ENCODE measurements at regions not wholly inside any gene's neighbourhood (a gene's known extent, or its start where the extent isn't known, plus 50 kb on each side); places are given as distances from the start of the nearest gene placed in this dataset.

DNA sequence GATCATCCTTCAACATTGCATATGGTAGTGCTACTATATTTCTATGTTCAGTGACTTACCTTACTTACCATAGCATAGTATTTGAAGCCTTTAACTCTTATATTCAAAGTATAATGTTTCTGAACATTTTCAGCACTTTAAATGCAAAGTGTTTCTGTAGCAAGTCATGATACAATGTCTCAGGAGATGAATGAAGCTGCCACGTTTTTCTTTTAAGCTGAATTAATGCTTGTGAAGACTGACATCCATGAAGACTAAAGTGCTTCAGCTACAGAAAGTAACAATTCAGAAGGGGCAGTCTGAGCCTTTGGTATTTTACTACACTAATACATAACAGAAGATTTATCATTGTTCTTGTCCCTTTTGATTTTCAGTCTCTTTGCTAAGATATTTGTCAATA lies 709.1 kb upstream of the ARRDC3 start:
- H3K27ac ChIP-seq (replicated peaks), result no peak overlapping the region
- TF ChIP-seq POLR2AphosphoS5 (IDR thresholded peaks at IDR 0.05; ENCODE audit: low read depth), result no peak
- TF ChIP-seq SPI1 (IDR thresholded peaks at IDR 0.05; ENCODE audit: borderline replicate concordance, low read depth), result no peak
- TF ChIP-seq, protein P1, sequence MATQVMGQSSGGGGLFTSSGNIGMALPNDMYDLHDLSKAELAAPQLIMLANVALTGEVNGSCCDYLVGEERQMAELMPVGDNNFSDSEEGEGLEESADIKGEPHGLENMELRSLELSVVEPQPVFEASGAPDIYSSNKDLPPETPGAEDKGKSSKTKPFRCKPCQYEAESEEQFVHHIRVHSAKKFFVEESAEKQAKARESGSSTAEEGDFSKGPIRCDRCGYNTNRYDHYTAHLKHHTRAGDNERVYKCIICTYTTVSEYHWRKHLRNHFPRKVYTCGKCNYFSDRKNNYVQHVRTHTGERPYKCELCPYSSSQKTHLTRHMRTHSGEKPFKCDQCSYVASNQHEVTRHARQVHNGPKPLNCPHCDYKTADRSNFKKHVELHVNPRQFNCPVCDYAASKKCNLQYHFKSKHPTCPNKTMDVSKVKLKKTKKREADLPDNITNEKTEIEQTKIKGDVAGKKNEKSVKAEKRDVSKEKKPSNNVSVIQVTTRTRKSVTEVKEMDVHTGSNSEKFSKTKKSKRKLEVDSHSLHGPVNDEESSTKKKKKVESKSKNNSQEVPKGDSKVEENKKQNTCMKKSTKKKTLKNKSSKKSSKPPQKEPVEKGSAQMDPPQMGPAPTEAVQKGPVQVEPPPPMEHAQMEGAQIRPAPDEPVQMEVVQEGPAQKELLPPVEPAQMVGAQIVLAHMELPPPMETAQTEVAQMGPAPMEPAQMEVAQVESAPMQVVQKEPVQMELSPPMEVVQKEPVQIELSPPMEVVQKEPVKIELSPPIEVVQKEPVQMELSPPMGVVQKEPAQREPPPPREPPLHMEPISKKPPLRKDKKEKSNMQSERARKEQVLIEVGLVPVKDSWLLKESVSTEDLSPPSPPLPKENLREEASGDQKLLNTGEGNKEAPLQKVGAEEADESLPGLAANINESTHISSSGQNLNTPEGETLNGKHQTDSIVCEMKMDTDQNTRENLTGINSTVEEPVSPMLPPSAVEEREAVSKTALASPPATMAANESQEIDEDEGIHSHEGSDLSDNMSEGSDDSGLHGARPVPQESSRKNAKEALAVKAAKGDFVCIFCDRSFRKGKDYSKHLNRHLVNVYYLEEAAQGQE (IDR thresholded peaks at IDR 0.05; ENCODE audit: insufficient replicate concordance, low read depth), result no peak
- TF ChIP-seq, protein P2, sequence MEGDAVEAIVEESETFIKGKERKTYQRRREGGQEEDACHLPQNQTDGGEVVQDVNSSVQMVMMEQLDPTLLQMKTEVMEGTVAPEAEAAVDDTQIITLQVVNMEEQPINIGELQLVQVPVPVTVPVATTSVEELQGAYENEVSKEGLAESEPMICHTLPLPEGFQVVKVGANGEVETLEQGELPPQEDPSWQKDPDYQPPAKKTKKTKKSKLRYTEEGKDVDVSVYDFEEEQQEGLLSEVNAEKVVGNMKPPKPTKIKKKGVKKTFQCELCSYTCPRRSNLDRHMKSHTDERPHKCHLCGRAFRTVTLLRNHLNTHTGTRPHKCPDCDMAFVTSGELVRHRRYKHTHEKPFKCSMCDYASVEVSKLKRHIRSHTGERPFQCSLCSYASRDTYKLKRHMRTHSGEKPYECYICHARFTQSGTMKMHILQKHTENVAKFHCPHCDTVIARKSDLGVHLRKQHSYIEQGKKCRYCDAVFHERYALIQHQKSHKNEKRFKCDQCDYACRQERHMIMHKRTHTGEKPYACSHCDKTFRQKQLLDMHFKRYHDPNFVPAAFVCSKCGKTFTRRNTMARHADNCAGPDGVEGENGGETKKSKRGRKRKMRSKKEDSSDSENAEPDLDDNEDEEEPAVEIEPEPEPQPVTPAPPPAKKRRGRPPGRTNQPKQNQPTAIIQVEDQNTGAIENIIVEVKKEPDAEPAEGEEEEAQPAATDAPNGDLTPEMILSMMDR (IDR thresholded peaks at IDR 0.05; ENCODE audit: insufficient read depth, low read length), result no peak
- TF ChIP-seq GABPA (IDR thresholded peaks at IDR 0.05; ENCODE audit: low read depth), result no peak
- H3K27me3 ChIP-seq (ENCODE audit: insufficient read depth, poor library complexity, severe bottlenecking), result no peaks in the 10 kb centered on the region
- DNase-seq (ENCODE audit: low read depth in 1 of 2, low spot score in 1 of 2), result no peak
- no peak overlapping the region for H3K4me3 ChIP-seq (replicated peaks; ENCODE audit: insufficient read depth, low read length)

DNA sequence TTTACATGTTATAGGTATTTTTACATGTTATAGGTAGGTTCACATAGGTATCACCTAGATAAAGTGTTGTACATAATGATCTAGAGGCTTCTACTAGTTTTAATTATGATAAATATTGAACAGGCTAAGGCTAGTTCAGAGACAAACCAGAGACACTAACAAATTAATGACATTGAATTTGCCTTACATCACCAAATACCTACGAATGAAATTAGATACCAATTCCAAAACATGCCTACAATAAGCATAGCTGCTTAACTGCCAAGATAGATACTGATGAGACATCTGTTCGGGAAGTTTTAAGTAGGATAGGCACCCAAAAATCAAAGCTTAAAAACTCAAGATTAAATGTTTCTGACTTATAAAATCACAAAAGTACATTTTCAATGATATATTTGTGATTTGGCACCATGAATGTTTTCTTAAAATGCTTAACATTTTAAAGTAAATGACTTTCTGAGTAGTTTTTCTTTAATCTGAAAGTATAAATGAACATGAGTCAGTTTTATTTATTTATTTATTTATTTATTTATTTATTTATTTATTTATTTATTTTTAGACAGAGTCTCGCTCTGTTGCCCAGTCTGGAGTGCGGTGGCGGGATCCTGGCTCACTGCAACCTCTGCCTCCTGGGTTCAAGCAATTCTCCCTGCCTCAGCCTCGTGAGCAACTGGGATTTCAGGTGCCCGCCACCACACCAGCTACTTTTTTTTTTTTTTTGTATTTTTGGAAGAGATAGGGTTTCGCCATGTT lies 703.1 kb upstream of the ARRDC3 start:
- Histone ChIP-seq H3K27ac (replicated peaks) (no peak overlapping the region), H3K4me3 (replicated peaks; ENCODE audit: insufficient read depth, low read length) (no peak overlapping the region), H3K27me3 (ENCODE audit: insufficient read depth, poor library complexity, severe bottlenecking) (no peaks in the 10 kb centered on the region)
- TF ChIP-seq POLR2AphosphoS5 (IDR thresholded peaks at IDR 0.05; ENCODE audit: low read depth), result no peak
- no peak for TF ChIP-seq GABPA (IDR thresholded peaks at IDR 0.05; ENCODE audit: low read depth)
- TF ChIP-seq SPI1 (IDR thresholded peaks at IDR 0.05; ENCODE audit: borderline replicate concordance, low read depth), result no peak
- TF ChIP-seq, protein P1 (IDR thresholded peaks at IDR 0.05; ENCODE audit: insufficient replicate concordance, low read depth), result no peak
- TF ChIP-seq, protein P2 (IDR thresholded peaks at IDR 0.05; ENCODE audit: insufficient read depth, low read length), result no peak
- DNase-seq (ENCODE audit: low read depth in 1 of 2, low spot score in 1 of 2), result no peak

DNA sequence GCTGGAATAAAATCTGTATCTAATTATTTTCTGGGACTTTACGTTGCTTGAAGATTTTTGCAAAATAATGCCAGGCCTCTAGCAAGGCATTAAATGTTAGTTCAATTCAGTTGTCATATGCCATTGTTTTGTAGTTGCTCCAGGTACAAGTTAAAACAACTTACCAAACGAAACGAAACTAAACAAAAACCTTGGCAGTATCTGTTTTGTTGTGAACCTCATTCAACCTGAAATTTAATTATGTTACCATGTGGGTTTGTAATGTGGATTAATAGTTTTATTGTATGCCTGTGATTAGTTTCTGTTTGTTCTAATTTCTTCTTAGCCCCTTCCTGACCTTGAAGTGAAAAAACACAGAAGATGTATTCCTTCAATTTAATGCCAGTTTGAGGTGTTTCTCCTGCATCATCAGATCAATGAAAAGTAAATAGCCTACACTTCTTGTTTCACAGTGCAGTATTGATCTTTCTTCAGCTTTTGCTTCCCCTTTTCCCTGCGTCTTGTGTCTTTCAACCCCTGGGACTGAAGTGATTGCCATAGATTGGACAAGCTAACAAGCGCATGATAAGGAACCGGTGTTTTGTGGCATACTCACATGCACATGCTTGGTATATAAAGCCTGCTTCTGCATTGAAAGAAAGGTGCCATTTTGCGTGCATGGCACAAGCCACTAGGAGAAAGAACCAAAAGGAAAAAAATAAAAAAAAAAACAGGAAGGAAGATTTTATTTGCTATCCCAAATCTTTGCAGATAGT lies 699.0 kb upstream of the ARRDC3 start:
- no peak for DNase-seq (ENCODE audit: low read depth in 1 of 2, low spot score in 1 of 2)

More for the DNA sequence above, 699.0 kb upstream of the ARRDC3 start:
- H3K4me3 ChIP-seq (replicated peaks; ENCODE audit: insufficient read depth, low read length), result no peak overlapping the region
- TF ChIP-seq, protein P1 (IDR thresholded peaks at IDR 0.05; ENCODE audit: insufficient replicate concordance, low read depth), result no peak
- TF ChIP-seq POLR2AphosphoS5 (IDR thresholded peaks at IDR 0.05; ENCODE audit: low read depth) (no peak), GABPA (IDR thresholded peaks at IDR 0.05; ENCODE audit: low read depth) (no peak), SPI1 (IDR thresholded peaks at IDR 0.05; ENCODE audit: borderline replicate concordance, low read depth) (no peak)
- H3K27ac ChIP-seq (replicated peaks), result no peak overlapping the region
- no peaks in the 10 kb centered on the region for H3K27me3 ChIP-seq (ENCODE audit: insufficient read depth, poor library complexity, severe bottlenecking)

Data from HL-60 (cell line).